Iris pigment epithelial cell (primary cell): ENCODE measurements at regions not wholly inside any gene's neighbourhood (a gene's known extent, or its start where the extent isn't known, plus 50 kb on each side); places are given as distances from the start of the nearest gene placed in this dataset.
"Not testable (repeated sequence)": the region's sequence is repeated elsewhere in the genome, so short reads cannot be mapped to it uniquely, and the experiment has no call there.

Experiments
- DNase-seq: peaks from one replicate; pipeline ENCODE4 v3.0.0-alpha.2; 2011; ENCODE audit warnings: low read depth

DNA sequence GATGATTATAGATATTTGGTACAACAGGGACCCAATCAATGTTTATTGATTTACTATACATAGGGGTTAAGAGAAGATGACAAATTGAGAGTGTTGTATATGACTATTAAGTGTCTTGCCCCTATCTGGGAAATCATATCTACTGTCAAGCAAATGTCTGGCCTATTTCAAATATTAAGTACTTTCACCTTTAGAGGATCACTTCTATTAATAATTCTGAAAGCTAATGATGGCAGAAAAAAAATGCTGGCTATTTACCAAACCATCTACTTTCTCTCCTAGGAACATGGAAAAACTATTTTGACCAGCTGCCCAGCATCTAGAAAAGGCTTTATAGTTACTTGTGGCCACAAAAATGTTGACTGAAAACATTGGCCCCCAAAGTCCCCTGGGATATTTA is 632.3 kb upstream of the ZNF385D start:
- no peak for DNase-seq

DNA sequence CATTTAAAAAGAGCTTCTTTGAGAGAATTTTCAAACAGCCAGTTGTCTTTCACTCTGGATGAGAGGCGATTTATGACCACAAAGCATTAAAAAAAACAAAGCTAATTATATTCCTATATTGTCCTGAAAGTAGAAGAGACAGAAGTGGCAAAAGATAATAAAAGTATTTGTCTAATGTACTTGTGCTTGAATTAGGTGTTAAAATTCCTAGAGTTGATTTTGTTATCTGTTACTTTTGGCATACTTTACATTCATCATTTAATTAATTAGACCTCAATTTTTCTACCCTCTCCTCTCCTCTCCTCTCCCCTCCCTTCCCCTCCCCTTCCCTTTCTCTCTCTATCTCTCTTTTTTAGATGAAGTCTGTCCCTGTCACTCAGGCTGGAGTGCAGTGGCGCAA is 635.1 kb upstream of the ZNF385D start:
- DNase-seq = no peak

DNA sequence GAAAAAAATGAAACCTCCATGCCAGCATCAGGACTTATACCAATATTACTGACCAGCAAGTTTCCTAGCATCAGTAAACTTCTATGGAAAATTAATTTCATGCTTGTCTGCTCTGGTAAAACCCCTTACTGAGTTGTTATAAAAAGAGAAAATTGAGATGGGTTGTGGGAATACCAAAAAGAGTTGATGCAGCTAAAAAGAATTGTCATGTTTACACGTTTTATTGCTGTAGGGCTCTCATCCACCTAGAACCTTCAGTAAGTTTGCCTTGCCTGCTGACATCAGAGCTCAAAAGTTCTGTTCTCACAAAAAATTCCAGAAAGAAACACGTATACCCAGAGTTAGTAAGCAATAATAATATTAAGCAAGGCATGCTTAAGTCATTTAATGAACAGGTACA is 641.3 kb upstream of the ZNF385D start:
- DNase-seq = no peak

DNA sequence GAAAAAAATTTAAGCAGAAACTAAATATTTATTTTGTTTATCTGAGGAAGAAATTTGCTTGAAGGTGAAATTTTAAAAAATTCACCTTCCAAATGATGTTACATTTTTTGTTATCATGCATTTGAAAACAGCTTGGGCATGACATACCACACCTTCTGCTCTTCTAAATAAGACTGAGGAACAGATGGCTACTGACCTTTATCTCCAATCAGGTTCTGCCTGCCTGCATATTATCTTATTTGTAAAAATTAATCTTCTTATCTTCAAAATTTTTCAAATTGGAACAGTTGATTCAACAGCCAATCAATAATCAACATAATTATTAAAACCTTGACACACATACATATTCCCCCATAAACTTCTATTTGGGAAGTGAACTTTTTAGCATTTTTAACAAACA is 641.8 kb upstream of the ZNF385D start:
- no peak for DNase-seq

DNA sequence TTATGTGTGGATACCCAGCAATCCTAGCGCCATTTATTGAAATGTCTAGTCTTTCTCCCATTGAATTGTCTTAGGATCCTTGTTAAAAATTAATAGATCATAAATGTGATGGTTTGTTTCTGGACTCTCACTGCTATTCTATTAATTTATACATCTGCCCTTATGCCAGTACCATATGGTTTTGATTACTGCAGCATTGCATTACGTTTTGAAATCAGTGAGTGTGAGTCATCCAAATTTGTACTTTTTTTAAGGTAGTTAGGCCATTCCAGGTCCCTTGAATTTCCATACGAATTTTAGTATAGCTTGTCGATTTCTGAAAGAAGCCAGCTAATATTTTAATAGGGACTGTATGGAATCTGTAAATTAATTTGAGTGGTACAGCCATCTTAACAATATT is 648.6 kb upstream of the ZNF385D start:
- peak; percentile 42 for DNase-seq

DNA sequence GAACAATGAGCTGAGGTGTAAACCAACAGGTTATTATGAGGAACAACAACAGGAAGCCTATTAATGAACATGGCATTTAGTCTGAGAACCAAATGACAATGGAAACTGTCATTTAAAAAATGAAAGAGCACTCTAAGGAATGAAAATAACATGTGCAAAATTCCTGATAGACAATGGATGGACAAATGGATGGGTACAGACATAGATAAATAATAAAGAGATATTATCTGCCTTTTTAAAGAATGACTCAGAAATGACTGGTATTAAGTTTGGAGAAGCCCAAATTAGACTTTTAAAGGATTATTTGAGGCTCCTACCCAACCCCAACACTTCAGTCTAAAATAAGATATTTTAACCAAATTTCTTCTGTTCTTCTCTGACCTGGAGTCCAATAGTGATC is 650.5 kb upstream of the ZNF385D start:
- DNase-seq = no peak

DNA sequence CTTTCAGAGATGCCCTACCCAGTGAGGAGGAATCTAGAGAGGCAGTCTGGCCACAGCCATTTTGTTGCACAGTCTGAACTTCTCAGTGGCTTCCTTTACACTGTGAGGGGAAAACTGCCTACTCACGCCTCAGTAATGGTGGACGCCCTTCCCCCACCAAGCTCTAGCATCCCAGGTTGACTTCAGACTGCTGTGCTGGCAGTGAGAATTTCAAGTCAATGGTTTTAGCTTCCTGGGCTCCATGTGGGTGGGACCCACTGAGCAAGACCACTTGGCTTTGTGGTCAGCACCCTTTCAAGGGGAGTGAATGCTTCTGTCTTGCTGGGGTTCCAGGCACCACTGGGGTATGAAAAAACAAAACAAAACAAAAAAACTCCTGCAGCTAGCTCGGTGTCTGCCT is 663.2 kb upstream of the ZNF385D start:
- no peak for DNase-seq

DNA sequence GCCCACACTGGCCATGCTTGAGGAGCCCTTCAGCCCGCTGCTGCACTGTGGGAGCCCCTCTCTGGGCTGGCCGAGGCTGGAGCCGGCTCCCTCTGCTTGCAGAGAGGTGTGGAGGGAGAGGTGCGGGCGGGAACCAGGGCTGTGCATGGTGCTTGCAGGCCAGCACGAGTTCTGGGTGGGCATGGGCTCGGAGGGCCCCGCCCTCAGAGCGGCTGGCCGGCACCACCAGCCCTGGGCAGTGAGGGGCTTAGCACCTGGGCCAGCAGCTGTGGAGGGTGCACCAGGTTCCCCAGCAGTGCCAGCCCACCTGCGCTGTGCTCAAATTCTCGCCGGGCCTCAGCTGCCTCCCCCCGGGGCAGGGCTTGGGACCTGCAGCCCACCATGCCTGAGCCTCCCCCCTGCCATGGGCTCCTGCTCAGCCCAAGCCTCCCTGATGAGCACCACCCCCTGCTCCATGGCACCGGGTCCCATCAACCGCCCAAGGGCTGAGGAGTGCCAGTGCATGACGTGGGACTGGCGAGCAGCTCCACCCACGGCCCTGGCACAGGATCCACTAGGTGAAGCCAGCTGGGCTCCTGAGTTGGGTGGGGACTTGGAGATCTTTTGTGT is 665.9 kb upstream of the ZNF385D start:
- DNase-seq = not testable (repeated sequence)

DNA sequence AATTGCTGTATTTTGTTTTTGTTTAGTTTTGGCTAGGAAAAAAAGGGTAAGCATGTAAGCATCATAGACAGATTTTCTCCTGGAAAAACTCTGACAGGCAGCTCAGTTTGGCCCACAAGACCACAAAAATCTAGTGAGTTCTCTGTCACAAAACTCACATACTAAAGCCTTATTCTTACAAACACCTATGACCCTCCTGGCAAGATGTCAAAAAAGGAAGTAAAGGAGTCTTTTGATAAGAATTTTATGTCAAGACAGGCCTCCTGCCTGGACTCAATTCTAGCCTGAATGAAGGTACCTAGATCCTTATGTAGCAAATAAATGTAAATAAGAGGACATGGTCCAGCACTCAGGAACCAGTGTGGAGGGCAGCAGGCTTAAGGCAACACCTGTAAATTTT is 668.3 kb upstream of the ZNF385D start:
- no peak for DNase-seq

DNA sequence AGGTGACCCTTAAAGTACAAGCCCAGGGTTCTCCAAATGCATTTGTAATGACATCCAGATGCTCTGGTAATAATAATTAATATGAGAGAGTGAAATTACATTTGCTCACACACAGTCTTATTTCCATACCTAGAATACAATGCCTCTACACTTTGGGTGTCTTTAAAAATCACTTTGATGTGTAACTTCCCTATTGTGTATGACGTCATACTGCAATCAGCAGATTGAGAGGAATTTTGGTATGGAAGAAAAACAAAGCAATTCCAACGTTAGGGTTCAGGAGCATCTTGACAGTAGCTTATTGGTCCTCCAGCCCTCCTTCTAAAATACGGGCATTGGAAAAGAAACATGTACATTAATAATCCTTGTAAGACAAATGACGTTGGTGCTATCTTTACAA is 670.6 kb upstream of the ZNF385D start:
- no peak for DNase-seq

DNA sequence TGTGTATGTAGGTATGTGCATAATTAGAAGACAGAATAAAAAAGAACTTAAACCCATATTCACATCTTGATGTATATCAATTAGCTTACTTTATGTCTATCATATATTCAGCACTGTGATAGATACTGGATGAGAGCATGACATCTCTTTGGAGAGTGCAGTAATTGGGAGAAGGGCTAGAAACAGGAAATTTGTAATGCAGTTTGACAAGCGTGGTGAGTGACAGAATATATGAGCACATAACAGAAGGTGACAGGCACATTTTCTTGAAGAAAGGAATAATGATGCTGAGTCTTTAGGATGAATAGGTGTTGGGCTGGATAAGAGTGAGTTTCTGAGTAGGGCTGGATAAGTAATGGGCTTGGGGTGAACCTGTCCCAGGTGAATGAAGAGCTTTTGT is 680.3 kb upstream of the ZNF385D start:
- DNase-seq = no peak

DNA sequence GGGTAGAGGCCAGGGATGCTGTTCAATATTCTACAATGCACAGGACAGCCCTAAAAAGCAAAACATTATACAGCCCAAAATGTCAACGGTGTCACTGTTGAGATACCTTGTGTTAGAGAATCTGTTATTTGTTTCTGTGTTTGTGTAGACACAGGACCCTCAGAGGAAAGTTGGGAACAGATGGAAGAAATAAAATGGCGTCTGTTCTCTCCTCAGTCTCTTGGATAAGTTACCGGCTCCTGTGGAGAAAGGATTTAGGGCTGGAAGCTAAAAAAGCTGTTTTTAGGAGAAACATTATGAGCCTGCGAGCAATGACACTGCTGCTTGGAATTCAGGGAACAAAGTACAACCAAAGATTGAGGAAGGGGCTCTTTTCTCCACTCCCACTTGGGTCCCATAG is 688.6 kb upstream of the ZNF385D start:
- no peak for DNase-seq

DNA sequence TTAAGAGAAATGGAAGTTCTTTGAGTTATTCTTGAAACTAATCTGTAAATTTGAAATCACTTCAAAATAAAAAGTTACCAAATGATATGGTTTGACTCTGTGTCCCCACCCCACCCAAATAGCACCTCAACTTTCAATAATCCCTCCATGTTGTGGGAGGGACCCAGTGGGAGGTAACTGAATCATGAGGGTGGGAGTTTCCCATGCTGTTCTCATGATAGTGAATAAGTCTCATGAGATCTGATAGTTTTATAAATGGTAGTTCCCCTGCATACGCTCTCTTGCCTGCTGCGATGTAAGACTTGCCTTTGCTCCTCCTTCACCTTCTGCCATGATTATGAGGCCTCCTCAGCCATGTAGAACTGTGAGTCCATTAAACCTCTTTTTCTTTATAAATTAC is 690.7 kb upstream of the ZNF385D start:
- no peak for DNase-seq

DNA sequence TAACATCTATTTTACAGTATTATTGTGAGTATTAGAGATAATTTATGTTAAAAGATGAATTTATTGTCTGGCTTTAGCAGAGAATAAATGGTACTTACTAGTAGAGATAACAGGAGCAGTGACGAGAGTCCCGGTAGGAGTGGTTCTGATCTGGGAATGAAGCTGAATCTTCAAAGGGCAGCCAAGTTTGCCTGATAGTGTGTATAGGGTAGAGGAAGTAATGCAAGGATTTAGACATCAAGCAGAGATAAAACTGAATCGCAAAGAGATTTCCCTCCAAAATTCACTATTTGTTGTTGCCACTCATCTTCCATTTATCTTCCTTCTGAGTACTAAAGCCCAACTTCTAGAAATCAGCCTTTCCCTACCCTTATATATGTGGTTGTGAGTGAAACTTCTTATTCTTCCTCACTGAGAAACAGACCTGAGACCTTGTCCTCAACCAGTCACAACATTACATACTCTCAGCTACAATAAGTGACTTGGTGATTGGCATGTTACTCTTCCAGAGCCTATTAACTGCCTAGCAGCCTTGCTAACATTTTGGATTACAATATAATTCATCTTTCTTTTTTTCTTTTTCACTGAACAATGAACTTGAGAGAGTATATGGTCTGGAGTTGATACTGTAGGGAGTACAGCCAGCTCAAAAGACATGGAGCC is 692.7 kb upstream of the ZNF385D start:
- no peak for DNase-seq

DNA sequence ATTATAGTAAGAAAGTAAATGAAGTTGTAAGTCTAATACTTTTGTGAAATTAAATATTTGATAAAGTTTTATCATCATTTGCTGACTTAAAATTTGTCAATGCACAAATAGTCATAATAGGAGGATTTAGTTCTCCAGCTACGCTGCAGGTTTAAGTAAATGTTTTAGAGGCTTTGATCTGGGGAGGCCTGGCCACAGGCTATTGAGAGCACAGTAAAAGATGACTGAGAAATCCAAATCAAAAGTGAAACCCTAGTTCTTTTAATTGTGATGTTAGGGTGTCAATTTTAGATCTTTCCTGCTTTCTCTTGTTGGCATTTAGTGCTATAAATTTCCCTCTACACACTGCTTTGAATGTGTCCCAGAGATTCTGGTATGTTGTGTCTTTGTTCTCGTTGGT is 694.3 kb upstream of the ZNF385D start:
- not testable (repeated sequence) for DNase-seq

DNA sequence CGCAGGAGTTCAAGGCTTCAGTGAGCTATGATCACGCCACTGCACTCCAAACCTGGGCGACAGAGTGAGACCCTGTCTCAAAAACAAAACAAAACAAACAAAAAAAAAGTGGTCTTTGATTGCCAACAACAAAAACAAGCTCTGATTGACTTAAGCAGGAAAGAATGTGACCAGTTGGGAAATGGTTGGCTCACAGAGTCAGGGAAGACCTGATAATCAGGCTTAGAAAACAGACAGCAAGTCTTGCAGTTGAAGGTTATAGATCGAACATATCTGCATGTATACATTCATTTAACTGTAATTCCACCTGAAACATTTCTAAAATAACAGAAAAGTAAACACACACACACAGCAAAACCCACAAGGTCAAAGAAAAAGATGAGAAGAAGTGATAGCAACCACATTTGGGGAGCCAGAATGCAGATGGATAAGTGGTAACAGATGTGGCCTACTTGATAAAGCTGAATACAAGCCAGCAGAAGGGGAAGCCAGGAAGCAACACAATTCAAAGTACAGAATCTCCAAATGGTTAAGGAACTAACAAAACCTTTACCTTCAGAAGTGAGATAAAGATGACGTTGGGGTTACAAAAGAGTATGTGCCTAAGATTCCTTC is 699.9 kb upstream of the ZNF385D start:
- peak; percentile 49 for DNase-seq

DNA sequence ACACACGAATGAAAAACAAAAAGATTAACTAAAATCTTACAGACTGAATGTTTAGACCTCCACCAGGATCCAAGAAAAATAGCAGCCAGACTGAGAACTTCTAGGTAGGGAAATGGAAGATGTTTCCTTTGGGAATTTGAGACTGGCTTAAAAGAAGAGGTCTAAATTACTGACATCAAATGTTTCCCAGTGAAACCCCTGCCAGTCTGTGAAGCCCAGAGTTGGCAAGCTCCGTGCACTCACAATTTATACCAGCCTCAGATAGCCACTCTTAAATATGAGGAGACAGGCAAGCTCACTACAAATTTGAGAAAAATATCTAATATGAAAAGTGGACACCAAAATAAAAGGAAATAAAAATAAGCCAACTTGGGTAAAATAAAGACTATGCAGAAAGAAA is 700.5 kb upstream of the ZNF385D start:
- DNase-seq = no peak

DNA sequence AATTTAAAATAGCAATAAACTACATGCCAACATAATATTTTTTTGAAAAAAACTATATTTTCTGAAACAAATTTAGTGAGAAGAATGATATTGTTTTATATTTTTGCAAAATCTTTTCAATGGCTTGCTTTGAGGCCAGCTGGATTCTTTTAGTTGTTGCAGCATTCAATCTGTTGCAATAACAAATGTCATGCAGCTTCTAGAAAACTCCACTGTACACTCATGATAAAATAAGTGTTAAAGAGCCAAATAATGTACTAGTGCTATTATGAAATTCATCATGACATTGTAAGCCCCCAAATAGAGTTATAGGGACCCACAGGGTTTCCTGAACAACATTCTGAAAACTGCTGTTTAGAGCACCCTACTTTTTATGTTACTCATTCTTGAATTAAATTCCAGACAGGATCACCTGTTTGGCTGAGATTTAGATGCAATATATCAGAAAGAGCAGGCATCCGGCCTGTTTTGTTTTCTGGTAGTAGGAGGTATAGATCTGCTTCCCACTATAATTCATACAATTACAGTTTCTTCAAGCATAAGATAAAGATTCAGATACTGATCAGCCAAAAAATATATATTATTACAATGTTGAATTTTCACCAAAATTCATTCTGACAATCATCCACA is 703.0 kb upstream of the ZNF385D start:
- DNase-seq = no peak

DNA sequence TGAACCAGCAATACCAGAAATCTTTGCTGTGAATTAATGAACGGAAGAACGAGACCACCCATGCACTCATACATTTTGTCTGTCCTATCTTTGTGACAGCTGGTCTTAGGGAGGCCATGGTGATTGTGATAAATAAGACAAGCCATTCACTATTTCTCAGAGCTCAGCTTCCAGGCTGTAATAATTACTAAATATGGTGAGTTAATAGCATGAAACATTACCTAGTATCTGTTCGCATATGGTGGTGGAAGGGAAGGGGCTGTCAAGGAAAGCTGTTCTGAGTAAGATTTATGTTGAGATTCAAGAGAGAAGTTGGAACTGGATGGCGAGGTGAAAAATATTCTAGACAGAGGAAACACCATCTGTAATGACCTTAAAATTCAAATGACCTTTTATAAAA is 719.0 kb upstream of the ZNF385D start:
- DNase-seq = no peak

DNA sequence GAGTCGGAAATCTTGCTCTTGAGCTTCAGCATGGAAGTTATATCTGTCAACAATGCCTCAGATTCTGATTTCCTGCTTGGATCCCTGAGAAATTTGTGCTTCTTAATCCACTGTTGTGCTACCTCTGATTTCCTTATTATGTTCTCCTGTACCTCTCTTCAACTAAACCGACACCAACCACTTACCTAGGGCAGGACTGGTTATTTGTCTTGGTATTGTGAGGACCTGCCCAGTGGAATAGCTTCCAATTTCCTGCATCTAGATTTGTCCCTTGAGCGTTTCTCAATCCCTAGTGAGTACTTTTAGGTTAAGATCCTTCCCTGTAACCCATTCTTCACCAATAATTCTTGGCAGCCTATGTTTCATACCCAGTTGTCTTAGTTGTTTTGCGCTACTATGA is 720.5 kb upstream of the ZNF385D start:
- DNase-seq = no peak

DNA sequence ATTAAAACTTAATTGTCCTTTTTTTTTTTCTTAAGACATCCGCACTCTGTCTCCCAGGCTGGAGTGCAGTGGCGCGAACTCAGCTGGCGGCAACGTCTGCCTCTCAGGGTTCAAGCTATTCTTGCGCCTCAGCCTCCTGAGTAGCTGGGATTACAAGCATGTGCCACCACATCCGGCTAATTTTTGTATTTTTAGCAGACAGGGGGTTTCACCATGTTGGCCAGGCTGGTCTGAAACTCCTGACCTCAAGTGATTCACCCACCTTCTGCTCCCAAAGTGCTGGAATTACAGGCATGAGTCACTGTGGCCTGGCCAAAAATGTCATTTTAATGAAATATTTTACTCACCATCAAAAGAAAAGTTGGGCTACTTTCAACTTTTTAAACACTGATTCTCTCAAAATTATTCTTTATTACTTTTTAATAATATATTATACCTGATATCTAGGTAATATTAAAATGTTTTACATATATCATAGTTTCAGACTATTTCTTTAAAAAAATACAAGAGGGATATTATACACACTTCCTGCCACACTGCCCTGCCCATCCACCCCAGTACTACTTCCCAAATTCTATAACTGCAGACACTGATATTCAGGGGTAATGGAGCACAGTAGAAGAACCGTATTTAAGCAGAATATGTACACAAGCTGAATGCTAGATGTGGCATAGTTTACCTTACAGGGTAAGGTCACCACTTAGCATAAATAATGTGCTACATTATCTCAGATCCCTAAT is 723.9 kb upstream of the ZNF385D start:
- DNase-seq = peak; percentile 68

DNA sequence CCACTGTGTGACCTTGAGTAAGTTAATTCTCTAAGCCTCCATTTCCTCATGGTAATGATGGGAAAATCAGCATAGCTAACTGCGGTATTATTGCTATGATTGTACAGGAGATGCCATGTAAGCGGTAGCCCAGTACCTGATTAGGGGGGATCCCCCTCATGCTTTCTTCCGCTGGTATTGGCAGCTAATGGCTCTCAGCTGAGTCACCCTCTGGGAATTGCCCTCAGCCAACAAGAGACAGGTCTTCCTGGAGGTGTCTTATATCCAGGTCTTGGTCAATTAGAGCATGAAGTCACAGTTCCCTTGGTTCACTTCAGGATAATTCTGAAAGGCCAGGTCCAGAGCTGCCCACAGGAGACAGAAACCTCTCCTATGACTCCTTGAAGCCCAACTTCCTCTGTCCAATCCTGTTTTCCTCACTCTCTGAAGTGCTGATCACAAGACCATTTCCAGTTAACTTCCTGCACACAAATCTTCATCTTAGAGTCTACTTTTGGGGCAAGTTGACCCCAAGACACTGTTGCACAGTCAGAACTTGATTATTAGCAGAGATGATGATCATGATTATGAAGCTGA is 724.7 kb upstream of the ZNF385D start:
- peak; percentile 31 for DNase-seq
